SU-DHL-6 (cell line): ENCODE measurements at regions not wholly inside any gene's neighbourhood (a gene's known extent, or its start where the extent isn't known, plus 50 kb on each side); places are given as distances from the start of the nearest gene placed in this dataset.
"Not testable (repeated sequence)": the region's sequence is repeated elsewhere in the genome, so short reads cannot be mapped to it uniquely, and the experiment has no call there.

Source experiments
- H2AFZ ChIP-seq: fragments of 200-600 bp; sonication (generic); 2 replicates; pipeline ENCODE4 v1.6.1; 2014; ENCODE audit warnings: low read depth, mild to moderate bottlenecking, moderate library complexity, mixed read lengths, antibody characterized with exemption, low read length; ENCODE audit not compliant: severe bottlenecking
- H3F3A ChIP-seq: fragments of 200-600 bp; shearing (Covaris generic); 2 replicates; pipeline ENCODE4 v1.6.0; 2016; ENCODE audit warnings: antibody characterized with exemption, mild to moderate bottlenecking; ENCODE audit not compliant: insufficient read depth
- H3K27ac ChIP-seq: fragments of 200-600 bp; sonication (generic); 2 replicates; pipeline ENCODE4 v1.5.1; 2016; ENCODE audit warnings: low read depth, mild to moderate bottlenecking, low read length, moderate library complexity, mixed read lengths
- H3K27me3 ChIP-seq: fragments of 200-600 bp; sonication (generic), shearing (Covaris generic); 2 replicates; pipeline ENCODE4 v1.6.0; 2014; ENCODE audit warnings: mild to moderate bottlenecking, low read length
- H3K36me3 ChIP-seq: fragments of 200-600 bp; sonication (generic); 2 replicates; pipeline ENCODE4 v1.6.1; 2014; ENCODE audit warnings: mild to moderate bottlenecking, low read length, mixed read lengths
- H3K4me2 ChIP-seq: fragments of 300-600, 200-600 bp; shearing (Covaris generic), sonication (generic); 2 replicates; pipeline ENCODE4 v1.6.0; 2014; ENCODE audit warnings: low read length, low read depth, mild to moderate bottlenecking; ENCODE audit not compliant: poor library complexity, severe bottlenecking
- H3K4me3 ChIP-seq: fragments of 200-600 bp; sonication (generic); 2 replicates; pipeline ENCODE4 v1.5.1; 2014; ENCODE audit warnings: antibody characterized with exemption, low read length, mild to moderate bottlenecking, mixed read lengths; ENCODE audit not compliant: insufficient read depth, poor library complexity, severe bottlenecking
- H3K79me2 ChIP-seq: fragments of 200-600 bp; sonication (generic); 2 replicates; pipeline ENCODE4 v1.6.1; 2014; ENCODE audit warnings: mild to moderate bottlenecking, low read length, moderate library complexity; ENCODE audit not compliant: insufficient read depth
- H3K9ac ChIP-seq: fragments of 200-600 bp; sonication (generic); 2 replicates; pipeline ENCODE4 v1.7.0; 2014; ENCODE audit warnings: mild to moderate bottlenecking, low read length
- H3K9me2 ChIP-seq: fragments of 200-600 bp; sonication (generic); replicated peaks from 2 replicates; pipeline ENCODE4 v1.6.1; 2014; ENCODE audit warnings: low read length; ENCODE audit not compliant: insufficient read depth
- H3K9me3 ChIP-seq: fragments of 200-600 bp; sonication (generic); 2 replicates; pipeline ENCODE4 v1.6.1; 2014; ENCODE audit warnings: low read length, mixed read lengths; ENCODE audit not compliant: insufficient read depth
- H4K20me1 ChIP-seq: fragments of 200-600 bp; sonication (generic); 2 replicates; pipeline ENCODE4 v1.6.1; 2014; ENCODE audit warnings: low read depth, mild to moderate bottlenecking, antibody characterized with exemption, low read length, moderate library complexity, mixed read lengths
- EZH2phosphoT487 ChIP-seq: fragments of 200-600 bp; sonication (generic), shearing (Covaris generic); conservative IDR thresholded peaks from 2 replicates; pipeline ENCODE4 v1.6.1; 2018; ENCODE audit warnings: mild to moderate bottlenecking, antibody characterized with exemption, low read length, moderate library complexity, mixed read lengths
- TF ChIP-seq, protein P1 (sequence below): fragments of 200-600 bp; sonication (generic); IDR thresholded peaks from one replicate; pipeline ENCODE4 v1.5.1; 2017; ENCODE audit warnings: antibody characterized with exemption, mild to moderate bottlenecking, low read length, moderate library complexity; ENCODE audit not compliant: insufficient read depth, poor library complexity, severe bottlenecking

DNA sequence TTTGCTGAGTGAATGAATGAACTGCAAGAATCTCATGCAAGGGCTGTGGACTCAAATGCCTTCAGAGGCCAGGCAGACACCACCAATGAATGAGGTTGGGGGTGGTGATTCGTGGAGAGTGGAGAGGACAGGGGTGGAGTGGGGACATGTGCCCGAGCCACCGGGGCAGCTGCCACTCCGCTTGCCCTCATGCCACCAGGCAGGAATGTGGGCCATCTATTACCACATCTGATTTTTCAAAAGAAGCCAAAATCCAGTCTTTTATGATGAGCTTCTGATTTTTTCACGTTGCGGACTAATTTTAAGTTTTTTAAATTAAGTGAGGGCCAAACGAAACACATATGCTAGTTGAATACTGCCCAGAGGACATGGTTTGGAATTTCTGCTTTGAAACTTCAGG lies 67.1 kb upstream of the SMURF2 start:
- H3K9ac ChIP-seq: no peak overlapping the region
- no peak overlapping the region for H2AFZ ChIP-seq
- H3K27ac ChIP-seq: no peak overlapping the region
- H3K79me2 ChIP-seq: no peaks in the 10 kb centered on the region
- H4K20me1 ChIP-seq: no peaks in the 10 kb centered on the region
- no peaks in the 10 kb centered on the region for H3K36me3 ChIP-seq
- H3K9me2 ChIP-seq: no peaks in the 10 kb centered on the region
- H3K4me3 ChIP-seq: no peak overlapping the region
- TF ChIP-seq, protein P1, sequence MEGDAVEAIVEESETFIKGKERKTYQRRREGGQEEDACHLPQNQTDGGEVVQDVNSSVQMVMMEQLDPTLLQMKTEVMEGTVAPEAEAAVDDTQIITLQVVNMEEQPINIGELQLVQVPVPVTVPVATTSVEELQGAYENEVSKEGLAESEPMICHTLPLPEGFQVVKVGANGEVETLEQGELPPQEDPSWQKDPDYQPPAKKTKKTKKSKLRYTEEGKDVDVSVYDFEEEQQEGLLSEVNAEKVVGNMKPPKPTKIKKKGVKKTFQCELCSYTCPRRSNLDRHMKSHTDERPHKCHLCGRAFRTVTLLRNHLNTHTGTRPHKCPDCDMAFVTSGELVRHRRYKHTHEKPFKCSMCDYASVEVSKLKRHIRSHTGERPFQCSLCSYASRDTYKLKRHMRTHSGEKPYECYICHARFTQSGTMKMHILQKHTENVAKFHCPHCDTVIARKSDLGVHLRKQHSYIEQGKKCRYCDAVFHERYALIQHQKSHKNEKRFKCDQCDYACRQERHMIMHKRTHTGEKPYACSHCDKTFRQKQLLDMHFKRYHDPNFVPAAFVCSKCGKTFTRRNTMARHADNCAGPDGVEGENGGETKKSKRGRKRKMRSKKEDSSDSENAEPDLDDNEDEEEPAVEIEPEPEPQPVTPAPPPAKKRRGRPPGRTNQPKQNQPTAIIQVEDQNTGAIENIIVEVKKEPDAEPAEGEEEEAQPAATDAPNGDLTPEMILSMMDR: no peak
- no peak for TF ChIP-seq EZH2phosphoT487
- no peaks in the 10 kb centered on the region for H3F3A ChIP-seq
- H3K4me2 ChIP-seq: no peak overlapping the region
- no peaks in the 10 kb centered on the region for H3K9me3 ChIP-seq
- no peaks in the 10 kb centered on the region for H3K27me3 ChIP-seq

DNA sequence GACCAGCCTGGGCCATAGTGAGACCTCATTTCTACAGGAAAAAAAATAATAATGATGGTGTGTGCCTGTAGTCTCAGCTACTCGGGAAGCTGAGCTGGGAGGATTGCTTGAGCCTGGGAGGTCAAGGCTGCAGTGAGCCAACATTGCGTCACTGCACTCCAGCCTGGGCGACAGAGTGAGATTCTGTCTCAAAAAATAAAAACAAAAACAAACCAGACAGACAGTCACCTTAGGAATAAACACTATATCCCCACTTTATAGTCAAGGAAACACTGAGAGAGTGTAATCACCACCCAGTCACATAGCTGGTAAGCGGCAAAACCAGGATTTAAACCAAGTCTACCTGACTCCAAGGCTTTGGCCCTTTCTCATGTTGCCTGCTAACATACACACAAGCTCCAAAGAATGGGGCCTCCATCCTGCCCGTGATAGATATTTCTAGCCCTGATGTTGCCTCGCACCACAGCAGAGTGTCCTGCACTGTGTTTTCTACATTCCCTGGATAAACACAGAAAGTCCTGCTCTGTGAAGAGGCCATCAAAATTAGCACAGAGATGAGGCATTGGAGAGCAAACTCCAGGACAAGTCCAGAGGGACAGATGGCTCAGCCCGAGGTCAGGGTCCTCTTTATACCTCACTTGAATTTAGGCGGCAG lies 66.1 kb upstream of the SMURF2 start:
- no peaks in the 10 kb centered on the region for H3K9me2 ChIP-seq
- no peaks in the 10 kb centered on the region for H3K36me3 ChIP-seq
- no peaks in the 10 kb centered on the region for H3F3A ChIP-seq
- no peak overlapping the region for H3K4me3 ChIP-seq
- no peak for TF ChIP-seq EZH2phosphoT487
- TF ChIP-seq, protein P1: no peak
- no peaks in the 10 kb centered on the region for H3K79me2 ChIP-seq
- no peaks in the 10 kb centered on the region for H4K20me1 ChIP-seq
- no peak overlapping the region for H3K4me2 ChIP-seq
- H3K27ac ChIP-seq: no peak overlapping the region
- H2AFZ ChIP-seq: no peak overlapping the region
- no peaks in the 10 kb centered on the region for H3K9me3 ChIP-seq
- no peak overlapping the region for H3K9ac ChIP-seq
- H3K27me3 ChIP-seq: no peaks in the 10 kb centered on the region

DNA sequence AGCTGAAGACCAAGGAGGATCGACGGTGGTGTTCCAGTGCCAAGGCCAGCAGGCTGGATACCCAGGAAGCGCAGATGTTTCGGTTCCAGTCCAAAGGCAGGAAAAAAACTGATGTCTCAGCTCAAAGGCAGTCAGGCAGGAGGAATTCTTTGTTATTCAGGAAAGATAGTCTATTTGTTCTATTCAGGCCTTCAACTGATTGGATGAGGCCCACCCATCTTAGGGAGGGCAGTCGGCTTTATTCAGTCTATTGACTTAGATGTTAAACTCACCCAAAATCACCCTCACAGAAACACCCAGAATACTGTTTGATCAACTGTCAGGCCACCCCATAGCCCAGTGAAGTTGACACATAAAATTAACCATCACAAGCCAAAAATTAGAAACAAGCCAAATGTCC lies 63.9 kb upstream of the SMURF2 start:
- H3K4me2 ChIP-seq, H2AFZ ChIP-seq, H3K9me3 ChIP-seq, H3K27me3 ChIP-seq, H3K27ac ChIP-seq, H3K9ac ChIP-seq, H3K9me2 ChIP-seq, H3K4me3 ChIP-seq, H3K79me2 ChIP-seq, H3F3A ChIP-seq, H4K20me1 ChIP-seq, H3K36me3 ChIP-seq: not testable (repeated sequence)

DNA sequence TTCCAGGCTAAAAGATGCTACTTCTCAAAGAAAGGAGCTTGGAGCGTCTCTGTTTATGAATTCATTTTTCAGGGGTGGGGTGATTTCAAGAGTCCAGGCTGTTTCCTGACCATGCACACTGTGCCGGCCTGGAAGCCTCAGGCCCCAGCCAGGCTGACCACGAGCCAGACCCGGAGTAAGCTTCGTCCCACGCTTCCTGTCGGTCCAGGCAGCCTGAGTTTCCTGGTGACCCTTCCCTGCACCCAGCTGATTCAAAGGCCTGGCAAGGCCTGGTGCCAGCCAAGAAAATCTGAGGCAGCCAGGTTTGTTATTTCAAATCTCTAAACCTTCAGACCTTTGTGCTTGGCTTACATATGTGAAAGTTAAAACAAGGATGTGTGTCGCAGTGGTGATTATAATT lies 62.1 kb upstream of the SMURF2 start:
- H3K27me3 ChIP-seq, H3K9me3 ChIP-seq, H4K20me1 ChIP-seq, H3K9me2 ChIP-seq, H3K9ac ChIP-seq, H3K4me2 ChIP-seq, H3K27ac ChIP-seq, H3K4me3 ChIP-seq, H2AFZ ChIP-seq, H3K79me2 ChIP-seq, H3F3A ChIP-seq, H3K36me3 ChIP-seq: not testable (repeated sequence)
